K562 (cell line): ENCODE measurements at regions not wholly inside any gene's neighbourhood (a gene's known extent, or its start where the extent isn't known, plus 50 kb on each side); places are given as distances from the start of the nearest gene placed in this dataset.
A peak's percentile ranks its signal among the peaks of the same experiment; 100 is the strongest.

Experiments used
- ATF3 ChIP-seq, 2 experiments: fragments of 450-650 bp in 1 of 2; sonication (generic) in 1 of 2; formaldehyde crosslinking in 1 of 2; IDR thresholded peaks in 1 of 2; conservative IDR thresholded peaks in 1 of 2; 2 replicates each; pipeline versions ENCODE4 v1.6.1 to v1.8.1; 2016 to 2023; ENCODE audit warnings: mild to moderate bottlenecking in 2 of 2, moderate library complexity in 2 of 2, inconsistent platforms in 1 of 2, missing genetic modification reagents in 1 of 2
- BRF1 ChIP-seq: IDR thresholded peaks from 3 replicates; pipeline ENCODE4 v1.6.1; 2011; ENCODE audit warnings: borderline replicate concordance, mild to moderate bottlenecking; ENCODE audit not compliant: insufficient read length; ENCODE audit errors: extremely low read depth
- DACH1 ChIP-seq: fragments of 450-650 bp; IDR thresholded peaks from 2 replicates; pipeline ENCODE4 v1.6.1; 2018; ENCODE audit not compliant: partially characterized antibody
- MCM2 ChIP-seq: fragments of 450-650 bp; IDR thresholded peaks from 2 replicates; pipeline ENCODE4 v1.6.1; 2017; ENCODE audit warnings: low read depth, mild to moderate bottlenecking
- MTA1 ChIP-seq: fragments of 450-650 bp; IDR thresholded peaks from 2 replicates; pipeline ENCODE4 v1.6.1; 2017; ENCODE audit warnings: borderline replicate concordance
- NR2C2 ChIP-seq, 2 experiments: fragments of 200-800 bp in 1 of 2; sonication (Bioruptor generic) in 1 of 2; sonication (generic) in 1 of 2; formaldehyde crosslinking in 1 of 2; IDR thresholded peaks; 2 replicates each; pipeline versions ENCODE4 v1.6.1 to v1.8.0; 2016 to 2022; ENCODE audit warnings: mild to moderate bottlenecking in 1 of 2, missing compliant biosample characterization in 1 of 2, missing genetic modification characterization in 1 of 2, missing genetic modification reagents in 1 of 2
- PHTF2 ChIP-seq: fragments of 250-450 bp; sonication (Bioruptor Pico); IDR thresholded peaks from 2 replicates; pipeline ENCODE4 v1.5.0; 2021; ENCODE audit warnings: mild to moderate bottlenecking
- RFX1 ChIP-seq: fragments of 450-650 bp; IDR thresholded peaks from 2 replicates; pipeline ENCODE4 v1.6.1; 2016; ENCODE audit warnings: mild to moderate bottlenecking, moderate library complexity
- SMARCA5 ChIP-seq: fragments of 450-650 bp; IDR thresholded peaks from 2 replicates; pipeline ENCODE4 v1.6.1; 2016
- SREBF2 ChIP-seq: sonication (generic); formaldehyde crosslinking; IDR thresholded peaks from 2 replicates; pipeline ENCODE4 v1.4.0; 2020; ENCODE audit warnings: mild to moderate bottlenecking, missing genetic modification reagents
- TEAD4 ChIP-seq, 2 experiments: sonication (generic) in 1 of 2; formaldehyde crosslinking in 1 of 2; IDR thresholded peaks; 2 replicates each; pipeline versions ENCODE4 v1.6.1 to v1.8.0; 2012 to 2022; ENCODE audit warnings: borderline replicate concordance in 1 of 2, inconsistent platforms in 1 of 2, low read length in 1 of 2, mild to moderate bottlenecking in 1 of 2, missing genetic modification reagents in 1 of 2
- ZBTB12 ChIP-seq: fragments of 250-450 bp; sonication (Bioruptor Pico); IDR thresholded peaks from 2 replicates; pipeline ENCODE4 v1.4.0; 2020
- ZNF717 ChIP-seq: fragments of 250-450 bp; sonication (Bioruptor Pico); IDR thresholded peaks from 2 replicates; pipeline ENCODE4 v1.5.0; 2021
- TF ChIP-seq, protein P1 (sequence below): fragments of 200-600 bp; sonication (generic); IDR thresholded peaks from one replicate; pipeline ENCODE4 v1.6.1; 2012; ENCODE audit warnings: mild to moderate bottlenecking, low read depth, low read length, inconsistent platforms

GRCh38 chr12:92378682-92379479 is 233.2 kb upstream of the BTG1 start (continued):
- TF ChIP-seq, protein P1, sequence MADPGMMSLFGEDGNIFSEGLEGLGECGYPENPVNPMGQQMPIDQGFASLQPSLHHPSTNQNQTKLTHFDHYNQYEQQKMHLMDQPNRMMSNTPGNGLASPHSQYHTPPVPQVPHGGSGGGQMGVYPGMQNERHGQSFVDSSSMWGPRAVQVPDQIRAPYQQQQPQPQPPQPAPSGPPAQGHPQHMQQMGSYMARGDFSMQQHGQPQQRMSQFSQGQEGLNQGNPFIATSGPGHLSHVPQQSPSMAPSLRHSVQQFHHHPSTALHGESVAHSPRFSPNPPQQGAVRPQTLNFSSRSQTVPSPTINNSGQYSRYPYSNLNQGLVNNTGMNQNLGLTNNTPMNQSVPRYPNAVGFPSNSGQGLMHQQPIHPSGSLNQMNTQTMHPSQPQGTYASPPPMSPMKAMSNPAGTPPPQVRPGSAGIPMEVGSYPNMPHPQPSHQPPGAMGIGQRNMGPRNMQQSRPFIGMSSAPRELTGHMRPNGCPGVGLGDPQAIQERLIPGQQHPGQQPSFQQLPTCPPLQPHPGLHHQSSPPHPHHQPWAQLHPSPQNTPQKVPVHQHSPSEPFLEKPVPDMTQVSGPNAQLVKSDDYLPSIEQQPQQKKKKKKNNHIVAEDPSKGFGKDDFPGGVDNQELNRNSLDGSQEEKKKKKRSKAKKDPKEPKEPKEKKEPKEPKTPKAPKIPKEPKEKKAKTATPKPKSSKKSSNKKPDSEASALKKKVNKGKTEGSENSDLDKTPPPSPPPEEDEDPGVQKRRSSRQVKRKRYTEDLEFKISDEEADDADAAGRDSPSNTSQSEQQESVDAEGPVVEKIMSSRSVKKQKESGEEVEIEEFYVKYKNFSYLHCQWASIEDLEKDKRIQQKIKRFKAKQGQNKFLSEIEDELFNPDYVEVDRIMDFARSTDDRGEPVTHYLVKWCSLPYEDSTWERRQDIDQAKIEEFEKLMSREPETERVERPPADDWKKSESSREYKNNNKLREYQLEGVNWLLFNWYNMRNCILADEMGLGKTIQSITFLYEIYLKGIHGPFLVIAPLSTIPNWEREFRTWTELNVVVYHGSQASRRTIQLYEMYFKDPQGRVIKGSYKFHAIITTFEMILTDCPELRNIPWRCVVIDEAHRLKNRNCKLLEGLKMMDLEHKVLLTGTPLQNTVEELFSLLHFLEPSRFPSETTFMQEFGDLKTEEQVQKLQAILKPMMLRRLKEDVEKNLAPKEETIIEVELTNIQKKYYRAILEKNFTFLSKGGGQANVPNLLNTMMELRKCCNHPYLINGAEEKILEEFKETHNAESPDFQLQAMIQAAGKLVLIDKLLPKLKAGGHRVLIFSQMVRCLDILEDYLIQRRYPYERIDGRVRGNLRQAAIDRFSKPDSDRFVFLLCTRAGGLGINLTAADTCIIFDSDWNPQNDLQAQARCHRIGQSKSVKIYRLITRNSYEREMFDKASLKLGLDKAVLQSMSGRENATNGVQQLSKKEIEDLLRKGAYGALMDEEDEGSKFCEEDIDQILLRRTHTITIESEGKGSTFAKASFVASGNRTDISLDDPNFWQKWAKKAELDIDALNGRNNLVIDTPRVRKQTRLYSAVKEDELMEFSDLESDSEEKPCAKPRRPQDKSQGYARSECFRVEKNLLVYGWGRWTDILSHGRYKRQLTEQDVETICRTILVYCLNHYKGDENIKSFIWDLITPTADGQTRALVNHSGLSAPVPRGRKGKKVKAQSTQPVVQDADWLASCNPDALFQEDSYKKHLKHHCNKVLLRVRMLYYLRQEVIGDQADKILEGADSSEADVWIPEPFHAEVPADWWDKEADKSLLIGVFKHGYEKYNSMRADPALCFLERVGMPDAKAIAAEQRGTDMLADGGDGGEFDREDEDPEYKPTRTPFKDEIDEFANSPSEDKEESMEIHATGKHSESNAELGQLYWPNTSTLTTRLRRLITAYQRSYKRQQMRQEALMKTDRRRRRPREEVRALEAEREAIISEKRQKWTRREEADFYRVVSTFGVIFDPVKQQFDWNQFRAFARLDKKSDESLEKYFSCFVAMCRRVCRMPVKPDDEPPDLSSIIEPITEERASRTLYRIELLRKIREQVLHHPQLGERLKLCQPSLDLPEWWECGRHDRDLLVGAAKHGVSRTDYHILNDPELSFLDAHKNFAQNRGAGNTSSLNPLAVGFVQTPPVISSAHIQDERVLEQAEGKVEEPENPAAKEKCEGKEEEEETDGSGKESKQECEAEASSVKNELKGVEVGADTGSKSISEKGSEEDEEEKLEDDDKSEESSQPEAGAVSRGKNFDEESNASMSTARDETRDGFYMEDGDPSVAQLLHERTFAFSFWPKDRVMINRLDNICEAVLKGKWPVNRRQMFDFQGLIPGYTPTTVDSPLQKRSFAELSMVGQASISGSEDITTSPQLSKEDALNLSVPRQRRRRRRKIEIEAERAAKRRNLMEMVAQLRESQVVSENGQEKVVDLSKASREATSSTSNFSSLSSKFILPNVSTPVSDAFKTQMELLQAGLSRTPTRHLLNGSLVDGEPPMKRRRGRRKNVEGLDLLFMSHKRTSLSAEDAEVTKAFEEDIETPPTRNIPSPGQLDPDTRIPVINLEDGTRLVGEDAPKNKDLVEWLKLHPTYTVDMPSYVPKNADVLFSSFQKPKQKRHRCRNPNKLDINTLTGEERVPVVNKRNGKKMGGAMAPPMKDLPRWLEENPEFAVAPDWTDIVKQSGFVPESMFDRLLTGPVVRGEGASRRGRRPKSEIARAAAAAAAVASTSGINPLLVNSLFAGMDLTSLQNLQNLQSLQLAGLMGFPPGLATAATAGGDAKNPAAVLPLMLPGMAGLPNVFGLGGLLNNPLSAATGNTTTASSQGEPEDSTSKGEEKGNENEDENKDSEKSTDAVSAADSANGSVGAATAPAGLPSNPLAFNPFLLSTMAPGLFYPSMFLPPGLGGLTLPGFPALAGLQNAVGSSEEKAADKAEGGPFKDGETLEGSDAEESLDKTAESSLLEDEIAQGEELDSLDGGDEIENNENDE = peak; percentile 91
- peak; percentile 33; the same call in 1 of the 2 replicates for TF ChIP-seq ATF3 (IDR thresholded peaks at IDR 0.05)
- TF ChIP-seq ATF3 (CRISPR knock-in tag; conservative IDR thresholded peaks at IDR 0.05) = no peak
- no peak for TF ChIP-seq NR2C2 (CRISPR knock-in tag; IDR thresholded peaks at IDR 0.05)
- peak; percentile 72 for TF ChIP-seq NR2C2 (tag; IDR thresholded peaks at IDR 0.05)
- peak; percentile 96 for TF ChIP-seq TEAD4 (IDR thresholded peaks at IDR 0.05; ENCODE audit: low read length)
- no peak for TF ChIP-seq TEAD4 (CRISPR knock-in tag; IDR thresholded peaks at IDR 0.05; ENCODE audit: borderline replicate concordance)
- TF ChIP-seq ZBTB12 (CRISPR knock-in tag) = 0 out of 2 replicates have a peak, but pooled peaks have one; percentile 27
- TF ChIP-seq MCM2 = no peak
- TF ChIP-seq PHTF2 = no peak
- no peak for TF ChIP-seq RFX1
- TF ChIP-seq SMARCA5 = no peak
- TF ChIP-seq BRF1 = no peak
- TF ChIP-seq ZNF717 (CRISPR knock-in tag) = no peak
- peak; percentile 85 for TF ChIP-seq MTA1
- TF ChIP-seq DACH1 = peak; percentile 37
- TF ChIP-seq SREBF2 (CRISPR knock-in tag) = no peak
